IMR-90 (cell line): ENCODE measurements at regions not wholly inside any gene's neighbourhood (a gene's known extent, or its start where the extent isn't known, plus 50 kb on each side); places are given as distances from the start of the nearest gene placed in this dataset.

Source experiments
- BHLHE40 ChIP-seq: fragments of 150-350 bp; IDR thresholded peaks from 2 replicates; pipeline ENCODE4 v1.6.1; 2016; ENCODE audit warnings: mild to moderate bottlenecking, low read depth, low read length
- CEBPB ChIP-seq: IDR thresholded peaks from 2 replicates; pipeline ENCODE4 v1.6.1; 2012; ENCODE audit warnings: low read depth, low read length, improper control_type of control experiment
- CHD1 ChIP-seq: IDR thresholded peaks from 2 replicates; pipeline ENCODE4 v1.6.1; 2012; ENCODE audit warnings: low read depth, low read length, improper control_type of control experiment
- FOS ChIP-seq: fragments of 150-350 bp; IDR thresholded peaks from 2 replicates; pipeline ENCODE4 v1.6.1; 2016; ENCODE audit warnings: low read depth, low read length
- MAFK ChIP-seq: IDR thresholded peaks from 2 replicates; pipeline ENCODE4 v1.6.1; 2012; ENCODE audit warnings: low read depth, low read length, improper control_type of control experiment
- POLR2A ChIP-seq: IDR thresholded peaks from 2 replicates; pipeline ENCODE4 v1.6.1; 2012; ENCODE audit warnings: mild to moderate bottlenecking, low read depth, low read length
- RAD21 ChIP-seq: IDR thresholded peaks from 2 replicates; pipeline ENCODE4 v1.6.1; 2012; ENCODE audit warnings: low read length, improper control_type of control experiment
- RCOR1 ChIP-seq: IDR thresholded peaks from 2 replicates; pipeline ENCODE4 v1.6.1; 2012; ENCODE audit warnings: mild to moderate bottlenecking, low read length, improper control_type of control experiment; ENCODE audit not compliant: insufficient replicate concordance
- SMC3 ChIP-seq: fragments of 150-350 bp; IDR thresholded peaks from 2 replicates; pipeline ENCODE4 v1.6.1; 2016; ENCODE audit warnings: low read depth, mild to moderate bottlenecking, antibody characterized with exemption, low read length, moderate library complexity
- TF ChIP-seq, protein P1 (sequence below): conservative IDR thresholded peaks from 2 replicates; pipeline ENCODE4 v1.5.1; 2012; ENCODE audit warnings: mild to moderate bottlenecking, low read depth, low read length, improper control_type of control experiment
- TF ChIP-seq, protein P2 (sequence below): fragments of 150-350 bp; IDR thresholded peaks from 2 replicates; pipeline ENCODE4 v1.6.1; 2017; ENCODE audit warnings: mild to moderate bottlenecking, antibody characterized with exemption, low read length, low read depth

DNA sequence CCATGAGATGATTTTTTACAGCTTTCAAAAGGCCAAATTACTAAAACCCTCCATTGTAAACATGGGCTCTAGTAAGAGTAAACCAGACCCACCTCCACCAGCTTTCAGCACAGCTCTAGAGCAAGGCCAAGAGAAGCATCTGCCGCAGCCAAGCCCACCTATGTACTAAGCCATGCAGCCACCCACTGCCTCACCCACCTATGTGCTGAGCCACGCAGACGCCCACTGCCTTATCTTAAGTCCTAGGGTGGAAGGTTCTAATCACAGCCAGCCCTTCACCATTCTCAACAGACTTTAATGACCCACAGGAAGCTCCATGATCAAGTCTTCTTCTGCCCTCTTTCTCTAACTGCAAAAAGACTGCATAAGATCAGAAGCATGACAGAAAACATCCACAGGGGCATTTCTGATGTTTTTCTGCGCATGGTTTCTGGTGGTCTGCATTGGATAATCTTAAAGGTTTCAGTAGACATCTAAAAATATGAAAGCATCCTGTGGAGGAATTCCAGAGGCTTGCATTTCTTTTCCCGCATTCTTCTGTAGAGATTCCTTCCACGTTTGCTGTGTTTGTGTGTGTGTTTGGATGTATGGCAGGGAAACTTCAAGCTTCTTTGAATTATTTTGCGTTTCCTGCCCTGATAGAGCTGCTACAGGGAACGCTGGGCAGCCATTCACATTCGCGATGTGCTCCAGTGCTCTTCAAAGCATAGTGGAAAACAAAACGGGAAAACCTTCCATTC is 286.1 kb upstream of the KLF6 start:
- TF ChIP-seq BHLHE40, result no peak
- TF ChIP-seq, protein P1, sequence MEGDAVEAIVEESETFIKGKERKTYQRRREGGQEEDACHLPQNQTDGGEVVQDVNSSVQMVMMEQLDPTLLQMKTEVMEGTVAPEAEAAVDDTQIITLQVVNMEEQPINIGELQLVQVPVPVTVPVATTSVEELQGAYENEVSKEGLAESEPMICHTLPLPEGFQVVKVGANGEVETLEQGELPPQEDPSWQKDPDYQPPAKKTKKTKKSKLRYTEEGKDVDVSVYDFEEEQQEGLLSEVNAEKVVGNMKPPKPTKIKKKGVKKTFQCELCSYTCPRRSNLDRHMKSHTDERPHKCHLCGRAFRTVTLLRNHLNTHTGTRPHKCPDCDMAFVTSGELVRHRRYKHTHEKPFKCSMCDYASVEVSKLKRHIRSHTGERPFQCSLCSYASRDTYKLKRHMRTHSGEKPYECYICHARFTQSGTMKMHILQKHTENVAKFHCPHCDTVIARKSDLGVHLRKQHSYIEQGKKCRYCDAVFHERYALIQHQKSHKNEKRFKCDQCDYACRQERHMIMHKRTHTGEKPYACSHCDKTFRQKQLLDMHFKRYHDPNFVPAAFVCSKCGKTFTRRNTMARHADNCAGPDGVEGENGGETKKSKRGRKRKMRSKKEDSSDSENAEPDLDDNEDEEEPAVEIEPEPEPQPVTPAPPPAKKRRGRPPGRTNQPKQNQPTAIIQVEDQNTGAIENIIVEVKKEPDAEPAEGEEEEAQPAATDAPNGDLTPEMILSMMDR, result no peak
- no peak for TF ChIP-seq POLR2A
- no peak for TF ChIP-seq CEBPB
- TF ChIP-seq RAD21, result no peak
- no peak for TF ChIP-seq RCOR1
- no peak for TF ChIP-seq CHD1
- no peak for TF ChIP-seq SMC3
- no peak for TF ChIP-seq MAFK
- no peak for TF ChIP-seq FOS
- TF ChIP-seq, protein P2, sequence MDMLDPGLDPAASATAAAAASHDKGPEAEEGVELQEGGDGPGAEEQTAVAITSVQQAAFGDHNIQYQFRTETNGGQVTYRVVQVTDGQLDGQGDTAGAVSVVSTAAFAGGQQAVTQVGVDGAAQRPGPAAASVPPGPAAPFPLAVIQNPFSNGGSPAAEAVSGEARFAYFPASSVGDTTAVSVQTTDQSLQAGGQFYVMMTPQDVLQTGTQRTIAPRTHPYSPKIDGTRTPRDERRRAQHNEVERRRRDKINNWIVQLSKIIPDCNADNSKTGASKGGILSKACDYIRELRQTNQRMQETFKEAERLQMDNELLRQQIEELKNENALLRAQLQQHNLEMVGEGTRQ, result no peak
